ENCODE measurements at regions not wholly inside any gene's neighbourhood (a gene's known extent, or its start where the extent isn't known, plus 50 kb on each side); places are given as distances from the start of the nearest gene placed in this dataset.
A peak's percentile ranks its signal among the peaks of the same experiment; 100 is the strongest.
"Not testable (repeated sequence)": the region's sequence is repeated elsewhere in the genome, so short reads cannot be mapped to it uniquely, and the experiment has no call there.

DNA sequence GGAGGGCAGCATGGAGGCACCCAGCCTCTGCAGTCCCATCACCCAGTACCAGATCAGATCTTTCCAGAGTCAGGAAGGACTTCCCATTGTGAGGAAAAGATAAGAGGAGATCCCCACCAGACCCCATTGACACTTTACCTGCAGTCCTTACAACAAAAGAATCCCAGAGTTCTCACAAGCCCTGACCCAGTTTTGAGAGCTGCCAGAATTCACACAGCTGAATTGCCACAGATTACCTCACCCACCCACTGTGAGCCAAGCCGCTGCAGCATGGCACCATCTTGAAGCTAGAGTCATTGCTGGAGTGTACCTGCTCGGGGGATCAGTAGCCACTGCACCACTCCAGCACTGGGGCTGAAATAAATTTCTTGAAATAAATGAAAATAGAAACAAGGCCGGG, 91.8 kb upstream of the UBASH3B start:
- Histone ChIP-seq H3K4me1 (no peaks in the 10 kb centered on the region), H3K27ac (no peak overlapping the region), H3K9me3 (no peaks in the 10 kb centered on the region), H3K27me3 (no peaks in the 10 kb centered on the region), H3K4me3 (no peak overlapping the region), H3K36me3 (no peaks in the 10 kb centered on the region)
- intact Hi-C loops (cut with DNase I), result no loop called here
- WGBS, 2 donors, result 84 to 90% methylated on average over 3 of the region's 3 CpGs
- TF ChIP-seq POLR2AphosphoS5 (IDR thresholded peaks at IDR 0.05), result no peak
- no peak for DNase-seq

DNA sequence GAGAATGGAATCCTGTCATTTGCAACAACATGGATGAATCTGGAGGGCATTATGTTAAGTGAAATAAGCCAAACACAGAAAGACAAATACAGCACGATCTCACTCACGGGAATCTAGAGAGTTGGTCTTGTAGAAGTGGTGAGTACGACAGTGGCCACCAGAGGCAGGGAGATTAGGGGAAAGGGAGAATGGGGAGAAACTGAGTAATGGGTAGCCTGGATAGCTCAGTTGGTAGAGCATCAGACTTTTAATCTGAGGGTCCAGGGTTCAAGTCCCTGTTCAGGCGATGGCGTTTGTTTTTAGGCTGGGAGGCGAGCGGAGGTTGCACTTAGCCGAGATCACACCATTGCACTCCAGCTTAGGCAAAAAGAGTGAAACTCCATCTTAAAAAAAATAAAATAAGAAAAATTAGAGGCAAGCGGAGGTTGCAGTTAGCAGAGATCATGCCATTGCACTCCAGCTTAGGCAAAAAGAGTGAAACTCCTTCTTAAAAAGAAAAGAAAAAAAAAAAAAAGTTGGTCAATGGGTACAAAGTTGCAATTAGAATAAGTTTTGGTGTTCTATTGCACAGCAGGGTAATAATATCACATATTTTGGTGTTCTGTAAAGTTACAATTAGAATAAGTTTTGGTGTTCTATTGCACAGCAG, 95.7 kb upstream of the UBASH3B start:
- DNase-seq, result no peak
- intact Hi-C loops (cut with DNase I), result no loop called here
- Histone ChIP-seq H3K4me3 (no peak overlapping the region), H3K9me3 (no peaks in the 10 kb centered on the region), H3K4me1 (no peaks in the 10 kb centered on the region), H3K27me3 (peaks cover 0 to 4% (median 0%) of the 10 kb centered on the region in 3 donors), H3K36me3 (no peaks in the 10 kb centered on the region), H3K27ac (no peak overlapping the region)
- 72 to 78% methylated on average over 9 of the region's 9 CpGs for WGBS, 2 donors
- TF ChIP-seq EP300 (IDR thresholded peaks at IDR 0.05) (no peak), CTCF (IDR thresholded peaks at IDR 0.05) (no peak), POLR2AphosphoS5 (IDR thresholded peaks at IDR 0.05) (no peak), POLR2A (IDR thresholded peaks at IDR 0.05) (no peak)

DNA sequence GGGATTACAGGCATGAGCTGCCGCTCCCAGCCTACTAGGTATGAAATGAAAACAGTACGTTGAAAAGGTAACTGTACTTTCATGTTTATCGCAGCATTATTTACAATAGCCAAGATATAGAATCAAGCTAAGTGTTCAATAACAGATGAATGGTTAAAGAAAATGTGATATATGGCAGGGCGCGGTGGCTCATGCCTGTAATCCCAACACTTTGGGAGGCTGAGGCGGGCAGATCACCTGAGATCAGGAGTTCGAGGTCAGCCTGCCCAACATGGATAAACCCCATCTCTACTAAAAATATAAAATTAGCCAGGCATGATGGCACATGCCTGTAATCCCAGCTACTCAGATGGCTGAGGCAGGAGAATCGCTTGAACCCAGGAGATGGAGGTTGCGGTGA, 96.3 kb upstream of the UBASH3B start:
- intact Hi-C loops (cut with DNase I), result not testable (repeated sequence)

GRCh38 chr11:122557163-122557562, 98.4 kb upstream of the UBASH3B start:
- H3K4me1 ChIP-seq; H3K27ac ChIP-seq; H3K36me3 ChIP-seq; H3K9me3 ChIP-seq; DNase-seq; H3K27me3 ChIP-seq; intact Hi-C loops (cut with DNase I): not testable (repeated sequence)
- 67 to 80% methylated on average over 6 of the region's 6 CpGs for WGBS, 2 donors
- peak overlapping the region in 1 of 4 donors; percentile 33 for H3K4me3 ChIP-seq

More for the DNA sequence above, 96.3 kb upstream of the UBASH3B start:
- not testable (repeated sequence) for H3K36me3 ChIP-seq, DNase-seq, H3K4me3 ChIP-seq, H3K9me3 ChIP-seq, H3K27me3 ChIP-seq, H3K4me1 ChIP-seq, H3K27ac ChIP-seq
- 93 to 94% methylated on average over 9 of the region's 9 CpGs for WGBS, 2 donors

DNA sequence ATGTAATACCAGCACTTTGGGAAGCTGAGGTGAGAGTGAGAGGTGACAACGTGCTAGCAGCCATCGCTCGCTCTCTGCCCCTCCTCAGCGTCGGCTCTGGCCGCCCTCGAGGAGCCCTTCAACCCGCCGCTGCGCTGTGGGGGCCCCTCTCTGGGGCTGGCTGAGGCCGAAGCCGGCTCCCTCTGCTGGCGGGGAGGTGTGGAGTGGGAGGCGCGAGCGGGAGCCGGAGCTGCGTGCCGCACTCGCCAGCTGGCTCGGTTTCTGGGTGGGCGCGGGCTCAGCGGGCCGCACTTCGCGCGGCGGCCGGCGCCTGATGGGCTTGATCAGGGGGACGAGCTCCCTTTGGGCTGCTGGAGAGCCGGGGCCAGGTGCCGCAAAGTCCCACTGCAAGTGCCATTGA, 98.9 kb upstream of the UBASH3B start:
- Histone ChIP-seq H3K27ac (no peak overlapping the region), H3K4me3 (peak overlapping the region in 3 of 4 donors; percentile 23 to 33 (median 27)), H3K4me1 (no peaks in the 10 kb centered on the region), H3K9me3 (no peaks in the 10 kb centered on the region), H3K27me3 (peaks cover 0 to 4% (median 0%) of the 10 kb centered on the region in 3 donors), H3K36me3 (no peaks in the 10 kb centered on the region)
- intact Hi-C loops (cut with DNase I), result no loop called here
- 52 to 59% methylated on average over 34 of the region's 34 CpGs for WGBS, 2 donors
- no peak for DNase-seq
- TF ChIP-seq EP300 (IDR thresholded peaks at IDR 0.05), result no peak
- TF ChIP-seq CTCF (IDR thresholded peaks at IDR 0.05), result peak in 1 of 4 experiments; percentile 28
- no peak for TF ChIP-seq POLR2AphosphoS5 (IDR thresholded peaks at IDR 0.05)
- no peak for TF ChIP-seq POLR2A (IDR thresholded peaks at IDR 0.05)

- H3K4me1 ChIP-seq, result no peaks in the 10 kb centered on the region
- intact Hi-C loops (cut with DNase I), result no loop called here
- DNase-seq, result no peak
- no peaks in the 10 kb centered on the region for H3K27me3 ChIP-seq
- no peak overlapping the region for H3K4me3 ChIP-seq
- WGBS, 2 donors, result 93 to 94% methylated on average over 3 of the region's 3 CpGs
- no peak overlapping the region for H3K27ac ChIP-seq
- peaks cover 0 to 30% (median 8%) of the 10 kb centered on the region in 4 donors for H3K9me3 ChIP-seq
- TF ChIP-seq POLR2AphosphoS5 (IDR thresholded peaks at IDR 0.05) (no peak), EP300 (IDR thresholded peaks at IDR 0.05) (no peak), CTCF (IDR thresholded peaks at IDR 0.05) (no peak), POLR2A (IDR thresholded peaks at IDR 0.05) (no peak)
- no peaks in the 10 kb centered on the region for H3K36me3 ChIP-seq
Observed at GRCh38 chr11:122538060-122538459, 117.5 kb upstream of the UBASH3B start.
